Stimulated activated CD4-positive, alpha-beta T cell treated with anti-CD3 and anti-CD28 coated beads, Interleukin-15, amount 100 ng/mL, for 48 hours (primary cell): ENCODE measurements at regions not wholly inside any gene's neighbourhood (a gene's known extent, or its start where the extent isn't known, plus 50 kb on each side); places are given as distances from the start of the nearest gene placed in this dataset.

ENCODE experiments used
- DNase-seq, 2 donors: peaks; one replicate each; pipeline ENCODE4 v3.0.0-alpha.2; 2020; ENCODE audit warnings: low read depth in 2 of 2

DNA sequence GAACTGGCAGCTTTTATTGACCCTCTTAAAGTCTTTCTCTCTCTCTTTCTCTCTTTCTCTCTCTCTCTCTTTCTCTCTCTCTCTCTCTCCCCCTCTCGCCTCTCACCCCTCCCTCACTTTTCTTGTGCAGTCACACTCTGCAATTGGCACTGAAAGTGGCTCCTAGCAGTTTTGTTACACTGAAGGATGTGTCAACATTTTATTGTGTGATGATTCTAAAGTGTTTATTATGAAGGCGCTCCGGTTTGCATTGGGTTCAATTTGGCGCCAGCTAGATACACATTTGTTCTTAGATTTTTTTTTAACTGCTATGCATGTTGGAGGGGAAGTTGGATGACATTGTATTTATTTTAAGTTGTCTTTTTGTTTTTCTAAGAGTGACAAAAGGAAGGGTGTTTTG, 64.0 kb upstream of the CHRM3 start:
- DNase-seq = no peak

DNA sequence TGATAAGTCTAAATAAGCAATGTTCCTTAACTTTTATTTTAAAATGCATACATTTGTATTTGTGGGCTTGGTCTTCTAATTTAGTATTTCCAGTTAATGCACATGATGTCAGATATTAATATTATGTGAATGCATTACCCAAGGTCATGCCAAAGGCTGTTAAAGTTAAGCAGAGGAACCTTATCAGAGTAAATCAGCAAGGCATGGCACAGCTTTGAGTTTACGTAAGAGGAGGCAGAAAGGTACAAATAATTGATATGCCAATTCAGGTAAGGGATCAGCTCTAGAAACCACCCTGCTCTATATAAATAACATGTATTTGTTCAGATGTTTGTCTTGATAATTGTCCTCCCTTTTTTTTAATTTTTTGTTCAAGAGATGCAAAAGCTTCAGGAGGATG, 64.5 kb upstream of the CHRM3 start:
- no peak for DNase-seq

DNA sequence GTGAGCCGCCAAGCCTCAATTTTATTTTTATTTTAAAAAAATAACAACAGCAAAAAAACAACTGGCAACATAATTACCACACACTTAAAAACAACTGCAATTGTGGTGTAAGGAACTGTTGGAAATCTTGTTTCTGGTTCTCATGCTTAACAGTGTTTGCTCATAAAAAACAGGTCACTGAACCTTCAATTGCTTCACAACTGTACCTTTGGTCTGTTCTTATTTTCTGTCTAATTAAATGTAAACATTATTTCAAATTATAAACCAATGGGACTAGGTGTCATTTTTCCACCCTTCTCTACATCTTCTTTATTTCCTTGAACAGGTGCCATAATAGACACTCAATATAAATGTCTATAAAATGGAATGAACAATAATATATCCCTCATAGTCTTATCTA, 68.4 kb upstream of the CHRM3 start:
- DNase-seq = no peak

DNA sequence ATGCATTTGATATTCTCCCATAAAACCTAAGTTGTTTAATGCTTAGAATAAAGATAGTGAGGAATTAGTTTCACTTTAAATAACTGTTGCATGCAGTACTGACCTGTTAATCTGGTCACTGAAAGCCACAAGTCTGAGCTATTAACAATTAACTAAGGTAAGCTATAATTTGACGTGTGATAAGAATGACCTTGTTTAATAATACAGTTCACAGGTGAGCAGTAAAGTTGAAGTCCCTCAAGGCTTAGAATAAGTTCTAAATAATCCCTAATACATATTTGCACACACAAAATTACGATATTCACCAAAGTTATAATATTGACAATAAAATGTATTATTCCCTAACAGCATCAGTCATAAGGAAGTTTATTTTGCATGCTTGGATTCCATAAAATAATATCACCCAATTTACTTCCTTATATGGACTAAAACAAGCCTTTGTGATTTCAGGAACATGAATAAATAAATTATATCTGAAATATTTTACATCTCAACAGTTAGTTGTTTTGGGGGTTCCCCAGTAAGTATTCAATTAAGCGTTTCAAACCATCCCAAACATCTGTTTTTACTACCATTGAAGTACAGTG, 70.6 kb upstream of the CHRM3 start:
- DNase-seq = no peak

DNA sequence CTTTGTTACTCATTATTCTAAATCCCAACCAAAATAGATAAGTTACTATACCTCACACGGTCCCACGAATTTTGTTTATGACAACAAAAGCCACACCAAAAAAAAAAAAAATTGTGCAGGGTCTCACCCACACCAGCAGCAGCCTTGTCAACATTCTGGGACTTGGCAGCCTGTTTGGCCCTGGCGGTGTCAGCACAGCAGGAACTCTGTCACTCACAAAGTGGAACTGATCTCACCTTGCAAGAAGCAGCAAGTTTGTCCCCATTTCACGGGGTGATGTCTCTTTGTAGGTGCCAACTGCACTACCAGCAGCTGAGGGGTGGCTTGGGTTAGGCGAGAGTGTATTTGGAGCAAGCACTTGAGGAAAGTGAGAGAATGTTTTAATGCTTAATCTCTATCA, 75.0 kb upstream of the CHRM3 start:
- no peak for DNase-seq

DNA sequence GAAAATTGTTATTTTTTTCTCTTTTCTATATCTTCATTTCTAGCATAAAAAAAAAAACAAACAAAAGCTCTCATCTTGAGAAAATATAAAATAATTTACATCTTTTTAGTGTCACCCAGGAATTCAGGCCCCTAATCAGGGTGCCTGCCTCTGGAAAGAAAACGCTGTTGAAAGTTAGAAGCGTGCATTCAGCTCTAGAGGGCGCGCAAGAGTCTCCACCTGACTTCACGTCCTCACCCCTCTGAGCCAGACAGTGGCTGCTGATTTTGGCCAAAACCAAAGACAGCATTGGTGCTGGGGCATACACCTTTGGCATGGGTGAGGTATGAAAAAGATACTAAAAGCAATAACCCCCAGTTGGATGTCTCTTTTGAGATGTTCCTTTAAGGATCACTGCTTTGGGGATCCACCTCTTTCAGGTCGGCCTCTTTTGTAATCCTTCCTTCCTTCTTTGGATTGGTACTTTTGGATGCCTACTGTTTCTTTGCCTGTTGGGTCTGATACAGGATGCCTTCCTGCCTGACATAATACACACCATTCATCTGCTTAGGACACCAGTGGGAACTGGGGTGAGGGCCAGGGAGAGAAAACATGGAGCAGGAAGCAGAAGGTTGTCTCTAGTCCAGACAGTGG, 77.6 kb upstream of the CHRM3 start:
- DNase-seq = peak in 1 of 2 donors; percentile 0

DNA sequence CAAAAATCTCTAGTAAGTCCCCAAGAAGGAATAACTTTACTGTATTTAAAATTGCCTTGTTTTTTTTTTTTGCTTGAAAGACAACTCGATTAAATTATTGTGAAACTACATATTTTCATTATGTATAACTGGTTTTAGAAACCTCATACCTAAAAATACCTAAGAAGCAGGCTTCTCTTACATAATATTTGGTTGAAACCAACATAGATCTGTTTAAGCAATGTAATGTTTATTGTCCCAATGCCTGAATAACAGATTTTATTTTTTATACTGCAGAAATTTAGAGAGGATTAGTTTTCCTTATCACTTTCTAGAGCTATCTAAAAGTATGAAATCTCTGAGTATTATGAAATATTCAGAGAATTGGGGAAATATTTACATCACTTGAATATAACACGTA, 78.5 kb upstream of the CHRM3 start:
- DNase-seq = no peak

DNA sequence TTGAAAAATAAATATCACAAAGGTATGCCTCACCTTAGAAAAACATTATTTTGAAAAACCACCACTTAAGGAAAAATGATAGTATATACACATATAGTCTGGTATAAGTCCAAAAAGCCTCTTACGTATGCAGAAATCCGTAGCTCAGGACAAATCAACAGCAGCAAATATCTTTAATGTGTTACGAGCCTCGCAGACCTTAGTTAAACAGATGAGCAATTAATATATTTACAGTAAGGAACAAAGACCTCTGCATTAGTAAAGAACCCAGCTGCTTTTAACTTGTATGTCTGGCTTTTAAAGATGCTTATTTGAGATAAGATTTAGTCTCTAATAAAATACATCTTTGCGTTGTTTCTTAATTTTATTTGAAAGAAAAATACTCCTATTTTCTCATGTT, 79.9 kb upstream of the CHRM3 start:
- DNase-seq = no peak

DNA sequence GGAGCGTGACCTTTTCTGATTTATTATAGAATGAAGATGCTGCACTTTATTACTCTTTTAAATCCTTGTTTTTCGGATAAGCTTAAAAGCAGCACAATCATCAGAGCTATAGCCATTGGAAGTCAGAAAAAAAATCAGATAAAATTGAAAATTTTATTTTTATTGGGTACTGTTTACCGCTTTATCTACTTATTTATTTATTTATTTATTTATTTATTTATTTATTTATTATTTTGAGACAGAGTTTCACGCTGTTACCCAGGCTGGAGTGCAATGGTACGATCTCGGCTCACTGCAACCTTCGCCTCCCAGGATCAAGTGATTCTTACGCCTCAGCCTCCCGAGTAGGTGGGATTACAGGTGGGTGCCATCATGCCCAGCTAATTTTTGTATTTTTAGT, 83.1 kb upstream of the CHRM3 start:
- DNase-seq = no peak

DNA sequence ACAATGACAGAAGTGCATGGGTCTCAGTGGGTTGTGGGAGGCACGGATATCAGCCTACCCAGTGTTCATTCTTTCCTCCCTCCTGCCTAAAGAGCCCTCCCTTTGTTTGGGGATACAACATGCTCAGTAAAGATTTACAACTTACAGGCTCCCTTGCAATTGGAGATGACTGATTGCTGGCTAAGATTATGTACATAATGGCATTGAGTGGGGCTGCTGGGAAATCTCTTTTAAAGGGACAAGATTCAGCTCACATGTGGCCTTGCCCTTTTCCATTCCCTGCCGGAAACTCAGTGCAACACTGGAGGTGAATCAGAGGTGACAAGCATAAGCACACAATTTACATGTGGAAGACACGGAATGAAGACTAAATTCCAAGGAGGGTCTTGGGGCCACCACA, 83.7 kb upstream of the CHRM3 start:
- no peak for DNase-seq

DNA sequence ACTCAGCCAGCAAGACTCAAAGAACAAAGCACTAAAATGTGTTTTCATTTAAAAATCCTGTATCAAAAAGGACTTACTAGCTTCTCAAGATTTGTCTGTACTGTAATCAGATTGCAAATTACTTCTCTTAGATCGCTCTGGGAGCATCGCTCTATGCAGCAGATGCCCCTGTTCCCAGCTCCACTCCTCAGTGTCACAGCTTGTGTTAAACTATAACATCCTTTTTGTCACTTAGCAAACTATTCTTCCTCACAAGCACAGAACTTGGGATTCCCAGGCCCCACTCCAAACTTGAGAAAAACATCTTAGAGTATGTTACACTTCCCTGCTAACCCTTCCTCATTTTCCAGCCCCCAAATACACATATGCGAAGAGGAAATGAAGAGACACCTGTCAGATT, 85.1 kb upstream of the CHRM3 start:
- DNase-seq = no peak

DNA sequence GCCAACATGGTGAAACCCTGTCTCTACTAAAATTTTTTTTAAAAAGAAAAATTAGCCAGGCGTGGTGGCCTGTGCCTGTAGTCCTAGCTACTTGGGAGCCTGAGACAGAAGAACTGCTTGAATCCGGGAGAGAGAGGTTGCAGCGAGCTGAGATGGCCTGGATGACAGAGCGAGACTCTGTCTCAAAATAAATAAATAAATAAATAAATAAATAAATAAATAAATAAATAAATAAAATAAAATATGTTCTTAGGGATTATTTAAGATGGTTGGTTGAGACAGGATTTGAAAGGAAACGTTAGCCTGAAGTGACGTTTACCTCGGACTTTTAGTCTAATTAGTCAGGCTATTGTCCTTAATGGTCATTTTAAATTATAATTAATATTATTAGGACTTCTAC, 88.5 kb upstream of the CHRM3 start:
- no peak for DNase-seq

DNA sequence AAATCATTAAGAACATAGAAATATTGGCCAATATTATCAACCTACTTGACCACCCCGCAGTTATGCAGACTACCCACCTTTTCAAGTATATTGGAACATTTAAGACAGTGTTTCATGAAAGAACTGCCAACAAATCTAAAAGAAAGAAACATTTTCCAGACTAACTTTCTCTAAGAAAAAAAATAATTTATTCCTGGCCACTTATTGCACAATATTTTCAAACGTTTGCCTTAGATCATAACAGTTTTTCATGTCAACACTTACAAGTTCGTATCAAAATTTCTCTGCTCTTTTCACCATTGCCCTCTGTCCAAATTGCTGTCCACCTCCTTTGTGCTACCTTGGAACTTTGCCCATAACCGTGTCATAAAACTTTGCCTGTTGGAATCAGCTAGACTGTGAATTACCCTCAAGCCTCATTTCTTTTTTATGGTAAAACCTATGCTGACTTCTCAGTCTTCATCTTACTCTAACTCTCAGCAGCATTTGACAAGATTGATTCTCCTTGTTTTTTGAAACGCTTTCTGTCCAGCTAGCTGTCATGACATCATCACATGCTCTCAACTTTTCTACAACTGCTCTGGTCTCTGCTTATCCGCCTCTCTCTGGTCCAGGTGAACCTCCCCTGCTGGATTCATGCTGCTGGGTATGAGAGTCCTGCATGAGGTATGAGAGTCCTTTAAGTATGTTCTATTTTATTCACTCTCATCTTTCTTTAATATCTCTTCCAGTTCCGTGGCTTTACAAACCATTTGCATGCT, 92.8 kb upstream of the CHRM3 start:
- DNase-seq = no peak

DNA sequence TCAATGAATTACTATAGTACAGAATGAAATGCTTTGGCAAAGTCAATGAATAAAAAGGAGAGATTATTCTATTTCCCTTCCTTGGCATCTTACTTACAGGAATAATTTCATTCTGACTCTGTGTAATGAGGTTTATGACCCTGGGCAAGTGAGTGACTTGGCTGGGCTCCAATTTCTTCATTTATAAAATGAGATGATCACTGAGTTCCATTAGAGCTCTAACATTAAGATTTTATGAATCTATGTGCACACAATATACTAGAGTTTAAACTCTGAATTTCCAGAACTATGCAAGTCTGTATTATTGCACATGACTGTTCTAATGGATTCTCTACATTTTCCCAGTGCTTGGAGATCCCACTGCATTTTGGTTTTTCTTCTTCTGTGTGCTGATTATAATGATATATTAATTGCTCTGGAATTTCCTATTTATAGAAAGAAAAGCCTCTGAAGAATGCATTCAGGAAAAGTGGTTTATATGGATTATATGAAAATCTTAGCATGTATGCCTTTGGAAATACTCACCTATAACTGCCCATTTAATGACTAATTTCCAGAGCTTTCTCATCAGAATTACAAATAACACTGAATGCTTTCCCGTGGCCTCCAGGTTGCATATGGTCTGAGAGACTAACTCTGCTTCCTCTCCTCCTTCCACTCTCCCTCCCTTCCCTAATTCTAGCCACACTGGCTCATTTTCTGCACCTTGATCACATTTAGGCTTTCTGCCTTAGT, 97.4 kb upstream of the CHRM3 start:
- DNase-seq = no peak

DNA sequence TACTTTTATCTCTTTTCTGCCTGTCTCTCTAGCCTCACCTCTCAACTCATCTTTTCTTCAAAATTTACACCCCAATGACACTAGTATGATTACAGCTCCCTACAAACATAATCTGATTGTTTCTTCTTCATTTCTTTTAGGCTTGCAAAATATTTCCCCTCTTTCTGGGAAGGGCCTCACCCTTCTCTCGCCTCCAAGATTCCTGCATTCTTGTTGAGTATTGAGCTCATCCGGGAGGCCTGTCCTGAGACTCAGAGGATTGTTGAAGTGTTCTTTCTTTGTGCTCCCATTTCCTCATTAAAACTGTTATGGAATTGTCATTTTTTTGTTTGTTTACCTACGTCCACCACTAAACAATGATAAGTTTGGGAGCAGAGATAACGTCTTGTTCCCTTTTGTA, 99.1 kb upstream of the CHRM3 start:
- DNase-seq = no peak

DNA sequence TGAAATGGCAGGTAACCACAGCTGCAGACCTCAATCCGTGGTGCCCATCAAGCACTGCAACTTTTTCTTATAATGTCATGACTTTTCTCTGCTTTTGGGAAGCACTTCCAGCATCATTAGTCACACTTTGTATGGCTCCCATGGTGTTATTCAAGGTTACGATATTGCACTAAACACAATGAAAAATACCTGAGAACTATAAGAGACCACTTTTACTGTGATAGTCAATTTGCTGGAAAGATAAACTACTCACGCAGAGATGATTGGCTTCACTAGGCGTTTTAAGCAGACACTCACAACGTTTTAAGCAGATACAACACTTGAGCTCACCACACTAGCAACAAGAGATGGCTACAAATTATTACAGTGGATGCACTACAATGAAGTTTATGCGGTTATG, 103.2 kb upstream of the CHRM3 start:
- DNase-seq = no peak

DNA sequence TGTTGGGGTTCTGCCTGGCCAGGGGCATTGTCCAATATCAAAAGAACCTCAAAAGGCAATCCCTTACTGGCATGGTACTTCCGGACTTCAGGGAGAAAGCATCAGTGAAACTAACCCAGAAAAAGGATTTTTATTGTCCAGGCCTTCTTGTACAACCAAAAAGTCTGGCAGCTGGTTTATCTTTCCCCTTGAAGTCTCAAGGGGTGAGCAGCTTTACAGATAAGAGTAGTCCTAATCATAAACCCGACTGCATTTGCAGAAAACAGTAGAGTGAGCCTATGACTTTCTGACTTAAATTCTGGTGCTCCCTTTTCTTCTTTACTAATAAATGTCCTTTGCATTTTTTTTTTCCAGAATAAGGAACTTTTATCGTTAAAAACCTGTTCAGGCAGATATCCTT, 104.0 kb upstream of the CHRM3 start:
- no peak for DNase-seq

DNA sequence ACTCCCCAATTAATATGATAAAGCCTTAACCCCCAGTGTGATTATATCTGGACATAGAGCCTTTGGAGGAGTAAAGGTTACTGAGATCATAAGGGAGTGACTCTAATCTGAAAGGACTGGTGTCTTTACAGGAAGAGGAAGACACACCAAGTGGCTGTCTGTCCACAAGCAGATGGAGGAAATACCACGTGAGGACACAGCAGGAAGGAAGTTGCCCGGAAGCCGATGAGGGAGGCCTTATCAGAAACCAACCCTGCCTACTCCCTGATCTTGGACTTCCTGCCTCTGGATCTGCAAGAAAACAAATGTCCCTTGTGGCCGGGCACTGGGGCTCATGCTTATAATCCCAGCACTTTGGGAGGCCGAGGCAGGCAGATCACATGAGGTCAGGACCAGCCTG, 110.3 kb upstream of the CHRM3 start:
- DNase-seq = no peak

DNA sequence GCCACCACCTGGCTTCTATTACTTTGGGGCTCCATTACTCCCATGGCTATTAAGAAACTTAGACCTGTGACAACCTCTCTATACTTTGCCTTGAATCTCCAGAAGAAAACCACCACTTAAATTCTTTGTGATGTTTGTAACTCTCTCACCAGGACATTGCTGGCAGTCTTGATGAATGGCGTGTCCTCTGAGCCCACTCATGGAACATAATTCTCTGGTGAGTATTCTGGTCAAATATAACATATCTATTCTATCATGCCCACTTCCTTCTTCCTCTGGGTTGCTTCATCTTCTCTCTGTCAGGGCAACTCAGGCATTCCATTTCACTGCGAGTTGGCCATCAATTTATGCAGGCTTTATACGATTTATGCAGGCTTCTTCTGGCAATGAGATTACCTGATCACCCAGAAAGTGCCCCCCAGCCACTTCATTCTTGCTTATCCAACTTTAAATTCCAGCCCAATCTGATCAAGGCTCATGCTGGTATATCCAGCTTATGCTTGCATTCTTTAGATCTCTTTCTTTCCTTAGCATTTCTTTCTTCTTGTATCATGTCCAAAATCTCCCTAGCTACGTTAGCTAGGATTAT, 112.0 kb upstream of the CHRM3 start:
- no peak for DNase-seq

DNA sequence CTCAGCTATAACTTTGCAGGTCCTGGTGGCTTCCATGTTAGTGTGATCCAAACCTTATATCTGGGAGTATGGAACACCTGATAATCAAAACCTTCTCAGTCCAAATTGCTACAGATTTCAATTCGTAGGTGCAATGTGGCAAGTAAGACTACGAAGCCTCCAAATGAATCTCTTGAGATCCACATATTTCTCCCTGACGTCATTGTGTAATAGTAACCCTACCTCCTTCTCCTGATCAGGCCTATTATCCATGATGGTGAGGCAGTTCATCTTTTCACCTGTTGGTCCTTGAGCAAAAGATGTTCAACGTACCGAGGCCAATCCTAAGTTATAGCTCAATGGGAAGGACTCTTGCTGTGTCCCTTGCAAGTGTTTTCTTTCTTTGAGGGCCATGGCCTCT, 115.9 kb upstream of the CHRM3 start:
- no peak for DNase-seq

DNA sequence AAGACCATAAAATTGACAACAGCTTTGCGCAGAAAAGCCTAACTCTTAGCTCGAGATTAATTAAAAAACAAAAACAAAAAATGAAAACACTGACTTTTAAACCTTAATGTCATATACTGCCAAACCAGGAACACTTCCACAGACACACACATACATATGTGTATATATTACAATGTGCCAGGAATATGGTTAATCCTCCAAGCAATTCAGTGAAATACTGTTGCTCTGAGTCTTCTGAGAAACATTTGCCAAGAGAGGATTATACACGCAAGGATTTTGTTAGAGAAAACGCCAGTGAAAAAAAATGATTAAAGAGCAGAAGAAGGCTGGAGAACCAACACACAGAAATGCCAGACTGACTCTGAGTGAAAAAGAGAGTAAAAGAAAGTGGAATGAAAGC, 116.7 kb upstream of the CHRM3 start:
- no peak for DNase-seq

DNA sequence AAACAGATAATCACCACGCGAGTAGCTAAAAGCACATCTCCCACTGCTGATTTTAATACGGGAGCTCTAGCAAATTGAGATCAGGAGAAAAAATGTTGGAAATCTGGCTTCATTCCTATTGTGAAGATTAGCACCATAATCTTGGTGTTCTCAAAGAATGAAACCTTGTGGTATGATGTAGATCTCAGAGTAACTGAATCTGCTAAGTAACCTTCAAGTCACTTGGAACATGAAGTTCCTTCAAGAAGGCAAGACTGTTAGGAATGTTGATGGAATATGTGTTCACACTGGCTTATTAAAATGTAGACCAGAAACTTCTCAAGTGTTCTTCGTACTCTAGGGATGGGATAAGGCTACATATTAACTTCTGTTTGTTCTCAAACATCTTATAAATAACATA, 117.4 kb upstream of the CHRM3 start:
- no peak for DNase-seq
